C4-2B (cell line): ENCODE measurements at regions not wholly inside any gene's neighbourhood (a gene's known extent, or its start where the extent isn't known, plus 50 kb on each side); places are given as distances from the start of the nearest gene placed in this dataset.

Source experiments
- CTCF ChIP-seq: fragments of 450-650 bp; conservative IDR thresholded peaks from 2 replicates; pipeline ENCODE4 v1.5.1; 2017; ENCODE audit warnings: mild to moderate bottlenecking
- ZFX ChIP-seq: fragments of 450-650 bp; IDR thresholded peaks from 2 replicates; pipeline ENCODE4 v1.6.1; 2017

GRCh38 chrX:28058901-28059300 is 77.7 kb upstream of the DCAF8L1 start:
- TF ChIP-seq CTCF (no peak), ZFX (no peak)
